Right cardiac atrium (tissue), 5 donors: ENCODE measurements at regions not wholly inside any gene's neighbourhood (a gene's known extent, or its start where the extent isn't known, plus 50 kb on each side); places are given as distances from the start of the nearest gene placed in this dataset.

Experiments
- ATAC-seq, 2 donors: fragments of 200-7000 bp; cut with Tn5 transposase; one replicate each; pipeline versions ENCODE4 v1.8.0 to v1.9.1; 2020; ENCODE audit warnings: moderate library complexity in 2 of 2, mild to moderate bottlenecking in 1 of 2
- DNase-seq, 3 donors: peaks; one replicate each; pipeline ENCODE4 v3.0.0-alpha.2; 2020
- H3K27ac ChIP-seq: one replicate; pipeline ENCODE4 v1.5.1; 2013; ENCODE audit warnings: mild to moderate bottlenecking, low read length, control low read depth, moderate library complexity
- H3K27me3 ChIP-seq: one replicate; pipeline ENCODE4 v1.6.1; 2013; ENCODE audit not compliant: control insufficient read depth, insufficient read depth
- H3K4me1 ChIP-seq: one replicate; pipeline ENCODE4 v1.6.1; 2013; ENCODE audit warnings: low read length; ENCODE audit not compliant: control insufficient read depth, insufficient read depth
- H3K4me3 ChIP-seq: one replicate; pipeline ENCODE4 v1.5.1; 2013; ENCODE audit warnings: low read length, control low read depth
- H3K9me3 ChIP-seq: one replicate; pipeline ENCODE4 v1.6.1; 2013; ENCODE audit warnings: low read length; ENCODE audit not compliant: control insufficient read depth
- WGBS: extraction: QIAGEN DNeasy Blood & Tissue Kit; methylation state at CpG from one replicate; pipeline ENCODE4 v1.1.7; 2013; 5-methylcytosine and 5-hydroxymethylcytosine counted together
- intact Hi-C, 4 donors: fragments of 100-400 bp; cut with DNase I; formaldehyde crosslinking; loops; one replicate each; pipeline versions ENCODE4 v1.11.0 to v1.14.0; 2022 to 2023
- donor health status: healthy with polysubstance abuse.
- donor health status: DM: no; HTN: yes; CAD: no.
- donor health status: DM: no; HTN: no; CAD: no.
- donor health status: DM: no; HTN: yes; CAD: no; lungs with severe emphysema.
- donor health status: DM: yes; HTN: yes; CAD: no.

DNA sequence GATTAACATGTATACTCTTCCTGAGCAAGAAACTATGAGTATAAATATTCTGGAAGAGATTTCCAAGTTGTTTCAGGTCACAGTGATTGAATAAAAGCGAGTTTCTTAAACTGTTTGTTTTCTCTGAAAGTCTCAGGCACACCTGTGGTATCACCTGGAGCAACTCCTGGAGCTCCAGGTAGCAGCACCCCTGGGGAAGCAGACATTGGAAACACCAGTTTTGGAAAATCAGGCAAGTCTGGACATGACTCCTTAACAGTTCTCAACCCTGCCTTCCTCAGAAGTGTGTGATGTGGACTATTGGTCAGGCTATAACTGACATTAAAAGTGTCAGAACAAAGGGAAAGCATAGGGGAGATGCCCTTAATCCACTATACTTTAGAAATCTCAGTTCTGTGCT, 217.6 kb upstream of the CNTN1 start:
- WGBS = 61% methylated on average over 1 of the region's 1 CpG
- Histone ChIP-seq H3K9me3 (no peaks in the 10 kb centered on the region), H3K4me3 (no peak overlapping the region), H3K27me3 (no peaks in the 10 kb centered on the region), H3K4me1 (no peaks in the 10 kb centered on the region), H3K27ac (no peak overlapping the region)
- no peak for DNase-seq
- intact Hi-C loops = no loop called here
- no peak for ATAC-seq

- Histone ChIP-seq H3K27me3 (no peaks in the 10 kb centered on the region), H3K9me3 (no peaks in the 10 kb centered on the region), H3K4me3 (no peak overlapping the region), H3K4me1 (no peaks in the 10 kb centered on the region), H3K27ac (no peak overlapping the region)
- WGBS = 88% methylated on average over 3 of the region's 3 CpGs
- no peak for ATAC-seq
- DNase-seq = no peak
- intact Hi-C loops = no loop called here
These were observed 192.4 kb upstream of the CNTN1 start for GRCh38 chr12:40499856-40500255.

DNA sequence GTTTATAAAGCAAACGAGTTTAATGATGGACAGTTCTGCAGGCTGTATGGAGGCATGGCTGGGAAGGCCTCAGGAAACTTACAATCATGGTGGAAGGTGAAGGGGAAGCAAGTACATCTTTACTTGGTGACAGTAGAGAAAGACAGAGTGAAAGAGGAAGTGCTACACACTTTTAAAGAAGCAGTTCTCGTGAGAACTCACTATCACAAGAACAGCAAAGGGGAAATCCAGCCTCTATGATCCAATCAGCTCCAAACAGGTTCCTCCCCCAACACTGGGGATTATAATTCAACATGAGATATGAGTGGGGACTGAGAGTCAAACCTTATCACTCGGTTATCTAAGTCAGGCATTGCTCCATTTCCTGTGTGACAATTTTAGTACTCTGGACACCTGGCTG, 189.9 kb upstream of the CNTN1 start:
- intact Hi-C loops = no loop called here
- ATAC-seq (no peak), DNase-seq (no peak)
- H3K4me3 ChIP-seq = no peak overlapping the region
- no peak overlapping the region for H3K27ac ChIP-seq
- no peaks in the 10 kb centered on the region for H3K4me1 ChIP-seq
- no peaks in the 10 kb centered on the region for H3K27me3 ChIP-seq
- WGBS = 54% methylated on average over 3 of the region's 3 CpGs
- H3K9me3 ChIP-seq = no peaks in the 10 kb centered on the region

DNA sequence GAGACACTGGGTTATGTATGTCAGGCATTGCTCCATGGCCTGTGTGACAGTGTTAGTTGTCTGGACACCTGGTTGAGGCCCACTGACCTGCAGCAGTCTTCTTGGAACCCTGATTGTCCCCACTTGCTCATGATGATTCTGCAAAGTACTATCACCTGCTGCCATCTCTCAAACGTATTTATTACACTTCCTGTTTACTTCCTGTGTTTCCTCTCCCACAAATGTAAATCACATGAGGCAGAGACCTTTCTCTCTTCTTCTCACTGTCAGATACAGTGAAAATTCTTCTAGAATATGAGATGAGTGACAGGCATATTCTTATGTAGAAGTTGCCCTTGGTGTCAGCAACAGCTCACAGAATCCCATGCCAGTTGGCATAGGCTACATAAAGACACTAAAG, 186.9 kb upstream of the CNTN1 start:
- Histone ChIP-seq H3K4me1 (no peaks in the 10 kb centered on the region), H3K4me3 (no peak overlapping the region), H3K27me3 (no peaks in the 10 kb centered on the region), H3K27ac (no peak overlapping the region), H3K9me3 (no peaks in the 10 kb centered on the region)
- ATAC-seq (no peak), DNase-seq (no peak)
- WGBS = 18% methylated on average over 1 of the region's 1 CpG
- intact Hi-C loops = no loop called here

DNA sequence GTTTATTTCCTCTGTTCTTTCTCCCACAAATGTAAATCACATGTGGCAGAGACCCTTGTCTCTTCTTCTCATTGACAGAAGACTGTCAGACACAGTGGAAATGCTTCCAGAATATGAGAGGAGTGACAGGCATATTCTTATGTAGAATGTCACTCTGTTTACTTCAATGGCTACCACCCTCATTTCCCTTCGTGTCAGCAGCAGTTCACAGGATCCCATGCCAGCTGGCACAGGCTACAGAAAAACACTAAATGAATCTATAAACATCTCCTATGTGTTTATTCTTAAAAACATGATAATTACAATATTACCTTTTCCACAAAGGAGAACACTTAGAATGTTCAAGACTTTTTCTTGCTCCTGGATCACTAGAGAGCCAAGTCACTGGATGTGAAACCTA, 183.8 kb upstream of the CNTN1 start:
- WGBS = 29% methylated on average over 1 of the region's 1 CpG
- H3K9me3 ChIP-seq = no peaks in the 10 kb centered on the region
- H3K4me1 ChIP-seq = no peaks in the 10 kb centered on the region
- intact Hi-C loops = no loop called here
- H3K27ac ChIP-seq = no peak overlapping the region
- H3K27me3 ChIP-seq = no peaks in the 10 kb centered on the region
- no peak for DNase-seq
- H3K4me3 ChIP-seq = no peak overlapping the region
- no peak for ATAC-seq

DNA sequence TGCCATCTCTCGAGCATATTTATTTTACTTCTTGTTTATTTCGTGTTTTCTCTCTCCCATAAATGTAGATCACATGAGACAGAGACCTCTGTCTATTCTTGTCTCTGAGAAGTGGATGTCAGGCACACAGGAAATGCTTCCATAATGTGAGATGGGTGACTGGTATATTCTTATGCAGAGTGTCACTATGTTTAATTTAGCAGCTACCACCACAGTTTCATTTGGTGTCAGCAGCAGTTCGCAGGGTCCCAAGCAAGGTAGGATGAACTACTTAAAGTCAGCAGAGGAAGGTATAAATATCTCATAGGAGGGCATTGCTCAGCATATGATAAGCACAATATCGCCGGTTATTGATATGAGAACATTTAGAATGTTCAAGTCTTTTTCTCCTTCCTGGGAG, 180.9 kb upstream of the CNTN1 start:
- no peak for DNase-seq
- Histone ChIP-seq H3K4me1 (no peaks in the 10 kb centered on the region), H3K27me3 (no peaks in the 10 kb centered on the region), H3K4me3 (no peak overlapping the region), H3K27ac (no peak overlapping the region), H3K9me3 (no peaks in the 10 kb centered on the region)
- ATAC-seq = no peak
- WGBS = 71% methylated on average over 5 of the region's 5 CpGs
- intact Hi-C loops = no loop called here

- H3K9me3 ChIP-seq = no peaks in the 10 kb centered on the region
These were observed 177.0 kb upstream of the CNTN1 start for GRCh38 chr12:40515041-40515816.

GRCh38 chr12:40522837-40523236, 169.4 kb upstream of the CNTN1 start:
- Histone ChIP-seq H3K4me3 (no peak overlapping the region), H3K27me3 (no peaks in the 10 kb centered on the region), H3K4me1 (no peaks in the 10 kb centered on the region), H3K27ac (no peak overlapping the region), H3K9me3 (no peaks in the 10 kb centered on the region)
- WGBS = 87% methylated on average over 3 of the region's 3 CpGs
- intact Hi-C loops = no loop called here
- DNase-seq (no peak), ATAC-seq (no peak)

More at GRCh38 chr12:40515041-40515816, 177.0 kb upstream of the CNTN1 start:
- DNase-seq (no peak), ATAC-seq (no peak)
- Histone ChIP-seq H3K27me3 (no peaks in the 10 kb centered on the region), H3K4me3 (no peak overlapping the region), H3K4me1 (no peaks in the 10 kb centered on the region), H3K27ac (no peak overlapping the region)
- intact Hi-C loops = no loop called here
- WGBS = 51% methylated on average over 5 of the region's 5 CpGs

GRCh38 chr12:40525054-40525453, 167.2 kb upstream of the CNTN1 start:
- no peaks in the 10 kb centered on the region for H3K9me3 ChIP-seq
- WGBS = 80% methylated on average over 3 of the region's 3 CpGs
- H3K4me3 ChIP-seq = no peak overlapping the region
- DNase-seq (no peak), ATAC-seq (no peak)
- no peaks in the 10 kb centered on the region for H3K27me3 ChIP-seq
- no peak overlapping the region for H3K27ac ChIP-seq
- H3K4me1 ChIP-seq = no peaks in the 10 kb centered on the region
- intact Hi-C loops = no loop called here

DNA sequence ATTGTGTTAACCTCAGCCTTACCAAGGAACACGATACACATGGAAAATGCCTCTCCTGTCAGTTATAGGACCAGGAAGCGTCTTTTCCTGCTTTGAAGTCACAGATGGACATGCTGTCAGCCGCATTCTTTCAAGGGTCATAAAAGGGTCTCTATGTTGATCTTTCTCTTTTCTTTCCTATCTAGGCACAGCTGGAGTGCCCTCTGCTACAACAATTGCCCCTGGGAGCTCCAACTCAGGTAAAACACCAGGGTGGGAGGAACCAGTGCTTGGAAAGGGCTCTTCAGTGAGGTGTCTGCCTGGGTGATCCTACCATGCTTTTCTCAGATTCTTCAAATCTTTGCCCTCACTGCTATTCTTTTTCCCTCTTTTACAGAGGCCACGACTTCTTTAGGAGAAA, 157.4 kb upstream of the CNTN1 start:
- Histone ChIP-seq H3K27ac (no peak overlapping the region), H3K9me3 (no peaks in the 10 kb centered on the region), H3K4me3 (no peak overlapping the region), H3K27me3 (peaks cover 2% of the 10 kb centered on the region), H3K4me1 (no peaks in the 10 kb centered on the region)
- DNase-seq = no peak
- no peak for ATAC-seq
- intact Hi-C loops = no loop called here
- 47% methylated on average over 4 of the region's 4 CpGs for WGBS

- ATAC-seq (no peak), DNase-seq (no peak)
- H3K9me3 ChIP-seq = no peaks in the 10 kb centered on the region
- H3K27me3 ChIP-seq = no peaks in the 10 kb centered on the region
- intact Hi-C loops = no loop called here
- 80% methylated on average over 1 of the region's 1 CpG for WGBS
- H3K27ac ChIP-seq = no peak overlapping the region
- no peaks in the 10 kb centered on the region for H3K4me1 ChIP-seq
- no peak overlapping the region for H3K4me3 ChIP-seq
These were observed 140.8 kb upstream of the CNTN1 start for GRCh38 chr12:40551466-40551865.

- Histone ChIP-seq H3K4me1 (no peaks in the 10 kb centered on the region), H3K4me3 (no peak overlapping the region), H3K9me3 (no peaks in the 10 kb centered on the region), H3K27me3 (no peaks in the 10 kb centered on the region), H3K27ac (no peak overlapping the region)
- 72% methylated on average over 1 of the region's 1 CpG for WGBS
- DNase-seq = no peak
- no peak for ATAC-seq
- intact Hi-C loops = no loop called here
These were observed 139.4 kb upstream of the CNTN1 start for GRCh38 chr12:40552868-40553267.
